ENCODE measurements at regions not wholly inside any gene's neighbourhood (a gene's known extent, or its start where the extent isn't known, plus 50 kb on each side); places are given as distances from the start of the nearest gene placed in this dataset.

GRCh38 chr2:54403512-54404238 is 52.5 kb upstream of the SPTBN1 start:
- Histone ChIP-seq H3K9me3 (no peaks in the 10 kb centered on the region), H3K27ac (no peak overlapping the region), H3K4me1 (no peaks in the 10 kb centered on the region), H3K4me3 (no peak overlapping the region), H3K36me3 (no peaks in the 10 kb centered on the region), H3K27me3 (no peaks in the 10 kb centered on the region)
- 64 to 80% methylated on average over 5 of the region's 5 CpGs for WGBS, 2 donors
- intact Hi-C loops (cut with DNase I) = no loop called here
- FAIRE-seq = no peak
- DNase-seq = no peak
- no peak for ATAC-seq
- TF ChIP-seq CTCF (IDR thresholded peaks at IDR 0.05) = no peak

DNA sequence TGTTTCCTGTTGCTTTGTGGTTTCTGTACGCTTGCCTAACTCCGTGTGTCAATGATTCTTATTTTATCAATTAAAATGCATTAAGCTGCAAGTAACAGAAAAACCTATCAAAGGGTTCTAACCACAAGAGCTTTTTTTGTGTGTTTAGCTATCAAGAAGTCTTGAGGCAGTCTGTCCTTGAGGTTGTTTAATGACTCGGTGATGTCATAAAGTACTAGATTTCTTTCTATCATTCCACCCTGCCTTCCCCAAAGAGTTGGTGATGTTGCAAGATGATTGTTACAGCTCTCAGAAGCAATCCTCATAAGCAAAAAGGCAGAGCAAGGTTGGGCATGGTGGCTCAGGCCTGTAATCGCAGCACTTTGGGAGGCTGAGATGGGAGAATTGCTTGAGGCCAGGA is 51.9 kb upstream of the SPTBN1 start:
- Histone ChIP-seq H3K36me3 (no peaks in the 10 kb centered on the region), H3K9me3 (no peaks in the 10 kb centered on the region), H3K27ac (no peak overlapping the region), H3K4me3 (no peak overlapping the region), H3K4me1 (no peaks in the 10 kb centered on the region), H3K27me3 (no peaks in the 10 kb centered on the region)
- no peak for DNase-seq
- 71 to 77% methylated on average over 4 of the region's 4 CpGs for WGBS, 2 donors
- FAIRE-seq = no peak
- ATAC-seq = no peak
- TF ChIP-seq CTCF (IDR thresholded peaks at IDR 0.05) = no peak
- intact Hi-C loops (cut with DNase I) = no loop called here

- DNase-seq = no peak
- Histone ChIP-seq H3K36me3 (no peaks in the 10 kb centered on the region), H3K4me1 (no peaks in the 10 kb centered on the region), H3K27me3 (no peaks in the 10 kb centered on the region), H3K9me3 (no peaks in the 10 kb centered on the region), H3K27ac (no peak overlapping the region), H3K4me3 (no peak overlapping the region)
- WGBS, 2 donors = 67 to 78% methylated on average over 4 of the region's 4 CpGs
- FAIRE-seq = no peak
- intact Hi-C loops (cut with DNase I) = no loop called here
- no peak for TF ChIP-seq CTCF (IDR thresholded peaks at IDR 0.05)
- no peak for ATAC-seq
Measured at GRCh38 chr2:54406031-54406430, 50.1 kb upstream of the SPTBN1 start.
